ENCODE measurements at regions not wholly inside any gene's neighbourhood (a gene's known extent, or its start where the extent isn't known, plus 50 kb on each side); places are given as distances from the start of the nearest gene placed in this dataset.

GRCh38 chr13:71962735-71963134 lies 95.7 kb upstream of the DACH1 start:
- TF ChIP-seq, protein P1, sequence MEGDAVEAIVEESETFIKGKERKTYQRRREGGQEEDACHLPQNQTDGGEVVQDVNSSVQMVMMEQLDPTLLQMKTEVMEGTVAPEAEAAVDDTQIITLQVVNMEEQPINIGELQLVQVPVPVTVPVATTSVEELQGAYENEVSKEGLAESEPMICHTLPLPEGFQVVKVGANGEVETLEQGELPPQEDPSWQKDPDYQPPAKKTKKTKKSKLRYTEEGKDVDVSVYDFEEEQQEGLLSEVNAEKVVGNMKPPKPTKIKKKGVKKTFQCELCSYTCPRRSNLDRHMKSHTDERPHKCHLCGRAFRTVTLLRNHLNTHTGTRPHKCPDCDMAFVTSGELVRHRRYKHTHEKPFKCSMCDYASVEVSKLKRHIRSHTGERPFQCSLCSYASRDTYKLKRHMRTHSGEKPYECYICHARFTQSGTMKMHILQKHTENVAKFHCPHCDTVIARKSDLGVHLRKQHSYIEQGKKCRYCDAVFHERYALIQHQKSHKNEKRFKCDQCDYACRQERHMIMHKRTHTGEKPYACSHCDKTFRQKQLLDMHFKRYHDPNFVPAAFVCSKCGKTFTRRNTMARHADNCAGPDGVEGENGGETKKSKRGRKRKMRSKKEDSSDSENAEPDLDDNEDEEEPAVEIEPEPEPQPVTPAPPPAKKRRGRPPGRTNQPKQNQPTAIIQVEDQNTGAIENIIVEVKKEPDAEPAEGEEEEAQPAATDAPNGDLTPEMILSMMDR (conservative IDR thresholded peaks at IDR 0.05 in 1 of 2, IDR thresholded peaks at IDR 0.05 in 1 of 2; ENCODE audit: extremely low read depth in 1 of 2, insufficient read depth in 1 of 2, low read depth in 1 of 2, low read length in 2 of 2) = no peak
- TF ChIP-seq EZH2 (IDR thresholded peaks at IDR 0.05; ENCODE audit: borderline replicate concordance, low read length) = no peak

All from mammary epithelial cell (primary cell).